H1 (cell line): ENCODE measurements at regions not wholly inside any gene's neighbourhood (a gene's known extent, or its start where the extent isn't known, plus 50 kb on each side); places are given as distances from the start of the nearest gene placed in this dataset.

Source experiments
- CTCF ChIA-PET: fragments of 300-600 bp; sonication (Branson Sonifier 250); formaldehyde crosslinking; loops from one replicate; lab custom pipeline; 2021; ENCODE audit not compliant: partially characterized antibody; lab: Charles Lee
- POLR2A ChIA-PET: fragments of 300-600 bp; sonication (Branson Sonifier 250); formaldehyde crosslinking; loops from one replicate; lab custom pipeline; 2021; ENCODE audit warnings: inconsistent platforms; ENCODE audit not compliant: partially characterized antibody; lab: Charles Lee
- DNase-seq, 2 experiments: peaks; one replicate each; pipeline versions ENCODE4 v3.0.0 to v3.0.0-alpha.2; 2010 to 2022; ENCODE audit warnings: low spot score in 2 of 2, low read depth in 1 of 2, mixed read lengths in 1 of 2
- FAIRE-seq: peaks from 2 replicates; lab custom pipeline; 2011; peaks lifted over from hg19 to GRCh38; lab: Jason Lieb, UNC
- H2AFZ ChIP-seq: 2 replicates; pipeline ENCODE4 v1.8.1; 2012; ENCODE audit warnings: low read length, inconsistent platforms
- H2AK5ac ChIP-seq: 2 replicates; pipeline ENCODE4 v1.6.1; 2013; ENCODE audit warnings: low read depth, low read length
- H2BK120ac ChIP-seq: replicated peaks from 2 replicates; pipeline ENCODE3; 2013; ENCODE audit warnings: low read depth, low read length, inconsistent platforms
- H2BK12ac ChIP-seq: 2 replicates; pipeline ENCODE4 v1.6.1; 2013; ENCODE audit warnings: low read depth, low read length
- H2BK15ac ChIP-seq: 2 replicates; pipeline ENCODE4 v1.6.1; 2013; ENCODE audit warnings: low read length
- H2BK20ac ChIP-seq: 2 replicates; pipeline ENCODE4 v1.6.1; 2013; ENCODE audit warnings: low read length
- H2BK5ac ChIP-seq: 2 replicates; pipeline ENCODE4 v1.6.1; 2013; ENCODE audit warnings: low read depth, low read length
- H3K14ac ChIP-seq: 2 replicates; pipeline ENCODE4 v1.6.1; 2013; ENCODE audit warnings: inconsistent platforms; ENCODE audit not compliant: insufficient read length
- H3K18ac ChIP-seq: 2 replicates; pipeline ENCODE4 v1.6.1; 2013; ENCODE audit warnings: low read length; ENCODE audit errors: extremely low read depth
- H3K23ac ChIP-seq: 2 replicates; pipeline ENCODE4 v1.6.1; 2013; ENCODE audit warnings: inconsistent platforms; ENCODE audit not compliant: insufficient read length
- H3K23me2 ChIP-seq: 2 replicates; pipeline ENCODE4 v1.6.1; 2013; ENCODE audit warnings: low read depth, low read length
- H3K27ac ChIP-seq: 2 replicates; pipeline ENCODE4 v1.6.1; 2011; ENCODE audit warnings: low read depth, low read length, inconsistent platforms
- H3K27me3 ChIP-seq, 4 experiments: replicated peaks in 1 of 4; 1 replicate in 1 of 4; 2 replicates in 3 of 4; pipeline versions ENCODE4 v1.6.1 to v1.8.1; 2011 to 2013; ENCODE audit warnings: low read length in 3 of 4, mild to moderate bottlenecking in 3 of 4, inconsistent platforms in 2 of 4, mixed read lengths in 2 of 4, moderate library complexity in 1 of 4; ENCODE audit not compliant: control insufficient read depth in 3 of 4, insufficient read depth in 3 of 4; ENCODE audit errors: extremely low read depth in 1 of 4
- H3K36me3 ChIP-seq, 4 experiments: 2 replicates each; pipeline versions ENCODE4 v1.6.1 to v1.8.1; 2011 to 2013; ENCODE audit warnings: mild to moderate bottlenecking in 4 of 4, low read length in 3 of 4, moderate library complexity in 2 of 4, control low read depth in 1 of 4, inconsistent platforms in 1 of 4; ENCODE audit not compliant: insufficient read depth in 4 of 4, control insufficient read depth in 2 of 4
- H3K4ac ChIP-seq: replicated peaks from 2 replicates; pipeline ENCODE3; 2013; ENCODE audit warnings: low read length, low read depth, mixed read lengths, inconsistent platforms; ENCODE audit not compliant: insufficient read length
- H3K4me1 ChIP-seq, 4 experiments: replicated peaks in 1 of 4; 1 replicate in 1 of 4; 2 replicates in 3 of 4; pipeline versions ENCODE4 v1.6.1 to v1.8.1; 2011 to 2013; ENCODE audit warnings: low read length in 3 of 4, inconsistent platforms in 2 of 4, mixed read lengths in 1 of 4; ENCODE audit not compliant: insufficient read depth in 4 of 4, control insufficient read depth in 3 of 4
- H3K4me2 ChIP-seq, 2 experiments: 2 replicates each; pipeline versions ENCODE4 v1.6.1 to v1.8.1; 2011 to 2013; ENCODE audit warnings: low read depth in 2 of 2, low read length in 2 of 2, control low read depth in 1 of 2, inconsistent platforms in 1 of 2, mild to moderate bottlenecking in 1 of 2; ENCODE audit not compliant: insufficient read depth in 1 of 2
- H3K4me3 ChIP-seq, 4 experiments: fragments of 200-600, 300-600 bp in 1 of 4; sonication (generic), shearing (Covaris generic), sonication (Bioruptor Twin) in 1 of 4; 2 replicates each; pipeline versions ENCODE4 v1.5.1 to v1.8.1; 2011 to 2016; ENCODE audit warnings: low read length in 4 of 4, low read depth in 3 of 4, control low read depth in 2 of 4, inconsistent platforms in 2 of 4, mild to moderate bottlenecking in 2 of 4, mixed read lengths in 1 of 4, moderate library complexity in 1 of 4; ENCODE audit not compliant: insufficient read depth in 2 of 4; ENCODE audit errors: extremely low read depth in 1 of 4
- H3K56ac ChIP-seq: replicated peaks from 2 replicates; pipeline ENCODE3; 2013; ENCODE audit warnings: low read depth, mild to moderate bottlenecking, mixed read lengths, low read length, inconsistent platforms; ENCODE audit not compliant: insufficient read length
- H3K79me1 ChIP-seq: 2 replicates; pipeline ENCODE4 v1.6.1; 2013; ENCODE audit warnings: low read depth, low read length, control low read depth
- H3K79me2 ChIP-seq, 2 experiments: 2 replicates each; pipeline versions ENCODE4 v1.6.1 to v1.8.1; 2012 to 2013; ENCODE audit warnings: low read length in 2 of 2, mild to moderate bottlenecking in 2 of 2, inconsistent platforms in 1 of 2; ENCODE audit not compliant: insufficient read depth in 2 of 2, control insufficient read depth in 1 of 2
- H3K9ac ChIP-seq, 4 experiments: replicated peaks in 1 of 4; 1 replicate in 1 of 4; 2 replicates in 3 of 4; pipeline versions ENCODE4 v1.6.1 to v1.8.1; 2011 to 2013; ENCODE audit warnings: low read depth in 3 of 4, low read length in 3 of 4, control low read depth in 2 of 4, mild to moderate bottlenecking in 2 of 4, moderate library complexity in 2 of 4, inconsistent platforms in 1 of 4; ENCODE audit errors: extremely low read depth in 1 of 4
- H3K9me3 ChIP-seq, 2 experiments: 2 replicates each; pipeline versions ENCODE4 v1.6.1 to v1.8.1; 2012 to 2013; ENCODE audit warnings: mild to moderate bottlenecking in 2 of 2, moderate library complexity in 2 of 2, control low read depth in 1 of 2, inconsistent platforms in 1 of 2, low read depth in 1 of 2, low read length in 1 of 2, mixed read lengths in 1 of 2; ENCODE audit not compliant: insufficient read depth in 2 of 2
- H4K20me1 ChIP-seq, 2 experiments: replicated peaks in 1 of 2; 2 replicates each; pipeline versions ENCODE3 to v1.8.1; 2011 to 2013; ENCODE audit warnings: inconsistent platforms in 2 of 2, low read length in 2 of 2, mild to moderate bottlenecking in 1 of 2; ENCODE audit not compliant: insufficient read depth in 2 of 2, control insufficient read depth in 1 of 2
- H4K5ac ChIP-seq: 2 replicates; pipeline ENCODE4 v1.6.1; 2013; ENCODE audit warnings: low read length, low read depth, mixed read lengths, inconsistent platforms; ENCODE audit not compliant: insufficient read length
- H4K8ac ChIP-seq: 2 replicates; pipeline ENCODE4 v1.8.0; 2013; ENCODE audit warnings: mild to moderate bottlenecking, moderate library complexity, low read length, inconsistent platforms; ENCODE audit not compliant: insufficient read depth; ENCODE audit errors: extremely low read depth
- H4K91ac ChIP-seq: replicated peaks from 2 replicates; pipeline ENCODE3; 2013; ENCODE audit warnings: low read length, mixed read lengths, inconsistent platforms; ENCODE audit not compliant: insufficient read length
- ASH2L ChIP-seq: fragments of 200-600, 300-600 bp; sonication (generic); IDR thresholded peaks from one replicate; pipeline ENCODE4 v1.7.1; 2017; ENCODE audit warnings: low read length
- BACH1 ChIP-seq: IDR thresholded peaks from 2 replicates; pipeline ENCODE4 v1.6.1; 2012; ENCODE audit warnings: low read length, improper control_type of control experiment
- CEBPB ChIP-seq: IDR thresholded peaks from 2 replicates; pipeline ENCODE4 v1.6.1; 2012; ENCODE audit warnings: low read depth, low read length
- CREB1 ChIP-seq: IDR thresholded peaks from 2 replicates; pipeline ENCODE4 v1.6.1; 2012; ENCODE audit warnings: inconsistent platforms
- EGR1 ChIP-seq: IDR thresholded peaks from 2 replicates; pipeline ENCODE4 v1.6.1; 2011; ENCODE audit warnings: low read depth, low read length, borderline replicate concordance
- HDAC2 ChIP-seq, 2 experiments: fragments of 300-600 bp in 1 of 2; sonication (generic) in 1 of 2; IDR thresholded peaks; 2 replicates each; pipeline ENCODE4 v1.6.1; 2011 to 2012; ENCODE audit warnings: low read depth in 2 of 2, low read length in 2 of 2, mild to moderate bottlenecking in 2 of 2, moderate library complexity in 2 of 2, borderline replicate concordance in 1 of 2, inconsistent platforms in 1 of 2
- MAFK ChIP-seq: IDR thresholded peaks from 2 replicates; pipeline ENCODE4 v1.6.1; 2012; ENCODE audit warnings: low read depth, mild to moderate bottlenecking, improper control_type of control experiment, low read length
- RAD21 ChIP-seq, 2 experiments: IDR thresholded peaks in 1 of 2; conservative IDR thresholded peaks in 1 of 2; 2 replicates each; pipeline ENCODE4 v1.6.1; 2011; ENCODE audit warnings: low read depth in 2 of 2, low read length in 2 of 2, improper control_type of control experiment in 1 of 2, inconsistent platforms in 1 of 2, mild to moderate bottlenecking in 1 of 2, moderate library complexity in 1 of 2
- RFX5 ChIP-seq: IDR thresholded peaks from 2 replicates; pipeline ENCODE4 v1.6.1; 2011; ENCODE audit warnings: low read depth, low read length, improper control_type of control experiment, borderline replicate concordance
- SP4 ChIP-seq: IDR thresholded peaks from 2 replicates; pipeline ENCODE4 v1.6.1; 2012; ENCODE audit warnings: low read length, inconsistent platforms
- WGBS, 2 experiments: shearing (Covaris generic) in 1 of 2; methylation state at CpG; one replicate each; pipeline versions ENCODE4 v1.1.6 to v1.1.7; 2013 to 2015; ENCODE audit warnings: low lambda C conversion rate in 2 of 2, mixed read lengths in 2 of 2, inconsistent platforms in 1 of 2, low coverage in 1 of 2, missing lambda C conversion rate in 1 of 2; ENCODE audit not compliant: insufficient replicate concordance in 2 of 2, insufficient coverage in 1 of 2, insufficient read length in 1 of 2; ENCODE audit errors: extremely low coverage in 1 of 2, missing lambda C conversion rate in 1 of 2; 5-methylcytosine and 5-hydroxymethylcytosine counted together
- TF ChIP-seq, protein P1 (sequence below), 3 experiments: IDR thresholded peaks; 1 replicate in 2 of 3; 2 replicates in 1 of 3; pipeline versions ENCODE4 v1.5.1 to v1.6.1; 2011; ENCODE audit warnings: low read length in 3 of 3, mild to moderate bottlenecking in 3 of 3, inconsistent platforms in 2 of 3, low read depth in 1 of 3, moderate library complexity in 1 of 3; ENCODE audit not compliant: insufficient read depth in 1 of 3; ENCODE audit errors: control extremely low read depth in 1 of 3

DNA sequence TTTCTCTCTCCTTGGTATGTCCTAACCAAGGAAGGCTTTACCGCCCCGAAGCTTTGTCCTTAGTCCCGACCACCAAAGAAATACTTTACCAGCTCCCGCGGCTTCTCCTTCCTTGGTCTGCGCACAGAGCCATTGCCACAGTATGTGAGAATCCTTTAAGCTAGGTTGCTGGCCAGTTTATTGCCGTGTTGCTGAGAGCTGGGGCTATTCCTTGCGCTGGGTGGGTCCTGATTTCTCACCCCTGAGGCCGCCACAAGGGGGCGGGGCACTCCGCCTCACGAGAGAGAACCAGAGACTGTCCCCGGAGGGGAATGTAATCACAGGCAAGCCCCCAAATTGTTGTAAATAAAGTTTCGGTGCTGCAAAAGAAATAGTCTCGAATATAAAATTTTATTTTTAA is 331.0 kb upstream of the PCDH10 start:
- H2BK5ac ChIP-seq = no peak overlapping the region
- peak overlapping the region in 1 of 2 experiments; percentile 30; a peak in 2 of 4 replicates for H3K4me2 ChIP-seq
- peak; percentile 49 to 88 for DNase-seq
- no peaks in the 10 kb centered on the region for H3K79me2 ChIP-seq
- H3K9ac ChIP-seq = peak overlapping the region in 1 of 4 experiments; percentile 16; a peak in 1 of 7 replicates
- no peak for TF ChIP-seq HDAC2 (IDR thresholded peaks at IDR 0.05; ENCODE audit: borderline replicate concordance in 1 of 2, low read depth in 2 of 2, low read length in 2 of 2)
- TF ChIP-seq SP4 = no peak
- TF ChIP-seq CREB1 = no peak
- TF ChIP-seq RFX5 = no peak
- TF ChIP-seq, protein P1, sequence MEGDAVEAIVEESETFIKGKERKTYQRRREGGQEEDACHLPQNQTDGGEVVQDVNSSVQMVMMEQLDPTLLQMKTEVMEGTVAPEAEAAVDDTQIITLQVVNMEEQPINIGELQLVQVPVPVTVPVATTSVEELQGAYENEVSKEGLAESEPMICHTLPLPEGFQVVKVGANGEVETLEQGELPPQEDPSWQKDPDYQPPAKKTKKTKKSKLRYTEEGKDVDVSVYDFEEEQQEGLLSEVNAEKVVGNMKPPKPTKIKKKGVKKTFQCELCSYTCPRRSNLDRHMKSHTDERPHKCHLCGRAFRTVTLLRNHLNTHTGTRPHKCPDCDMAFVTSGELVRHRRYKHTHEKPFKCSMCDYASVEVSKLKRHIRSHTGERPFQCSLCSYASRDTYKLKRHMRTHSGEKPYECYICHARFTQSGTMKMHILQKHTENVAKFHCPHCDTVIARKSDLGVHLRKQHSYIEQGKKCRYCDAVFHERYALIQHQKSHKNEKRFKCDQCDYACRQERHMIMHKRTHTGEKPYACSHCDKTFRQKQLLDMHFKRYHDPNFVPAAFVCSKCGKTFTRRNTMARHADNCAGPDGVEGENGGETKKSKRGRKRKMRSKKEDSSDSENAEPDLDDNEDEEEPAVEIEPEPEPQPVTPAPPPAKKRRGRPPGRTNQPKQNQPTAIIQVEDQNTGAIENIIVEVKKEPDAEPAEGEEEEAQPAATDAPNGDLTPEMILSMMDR (IDR thresholded peaks at IDR 0.05; ENCODE audit: control extremely low read depth in 1 of 3, insufficient read depth in 1 of 3, low read depth in 1 of 3, low read length in 3 of 3) = peak; percentile 64 to 68 (median 65)
- no peak for TF ChIP-seq ASH2L
- TF ChIP-seq RAD21 (IDR thresholded peaks at IDR 0.05 in 1 of 2, conservative IDR thresholded peaks at IDR 0.05 in 1 of 2; ENCODE audit: low read depth in 2 of 2, low read length in 2 of 2) = peak; percentile 72 to 76
- TF ChIP-seq CEBPB = no peak
- no peak for TF ChIP-seq BACH1
- TF ChIP-seq MAFK = no peak
- TF ChIP-seq EGR1 = no peak
- no peaks in the 10 kb centered on the region for H3K23me2 ChIP-seq
- no peak overlapping the region for H2AK5ac ChIP-seq
- no peak for FAIRE-seq
- no peak overlapping the region for H2BK20ac ChIP-seq
- H3K14ac ChIP-seq = no peak overlapping the region
- no peak overlapping the region for H3K4ac ChIP-seq
- no peak overlapping the region for H3K56ac ChIP-seq
- no peaks in the 10 kb centered on the region for H3K79me1 ChIP-seq
- H3K23ac ChIP-seq = no peak overlapping the region
- H4K5ac ChIP-seq = no peak overlapping the region
- peak overlapping the region in 3 of 4 experiments; percentile 14 to 43 (median 21); a peak in 3 of 8 replicates for H3K4me3 ChIP-seq
- no peak overlapping the region for H2BK120ac ChIP-seq
- peak overlapping the region; percentile 25; the same call in 1 of the 2 replicates for H3K18ac ChIP-seq
- no peaks in the 10 kb centered on the region for H4K20me1 ChIP-seq
- no peak overlapping the region for H4K91ac ChIP-seq
- CTCF ChIA-PET = interaction anchor here (1.0 to 1.8 kb wide), 2 partner anchors 120 to 328 kb away, joined by 4 to 7 read pairs; no protein-coding TSS in a partner anchor
- H4K8ac ChIP-seq = no peak overlapping the region
- H3K27ac ChIP-seq = no peak overlapping the region
- H3K36me3 ChIP-seq = no peaks in the 10 kb centered on the region
- POLR2A ChIA-PET = no interaction called here
- no peak overlapping the region for H2BK15ac ChIP-seq
- H2BK12ac ChIP-seq = no peak overlapping the region
- no peaks in the 10 kb centered on the region for H3K4me1 ChIP-seq
- no peaks in the 10 kb centered on the region for H3K27me3 ChIP-seq
- peak overlapping the region; percentile 94 for H2AFZ ChIP-seq
- H3K9me3 ChIP-seq = no peaks in the 10 kb centered on the region
- 50% methylated on average over 13 of the region's 15 CpGs; no CpG with 5 or more reads in 1 of the 2 experiments for WGBS, 2 experiments
